Pulmonary artery endothelial cell (primary cell): ENCODE measurements at regions not wholly inside any gene's neighbourhood (a gene's known extent, or its start where the extent isn't known, plus 50 kb on each side); places are given as distances from the start of the nearest gene placed in this dataset.

Experiments used
- DNase-seq: peaks from one replicate; pipeline ENCODE4 v3.0.0-alpha.2; 2011; ENCODE audit warnings: low read depth, low spot score

GRCh38 chr22:49228431-49229037 is 599.1 kb downstream of the BRD1 start:
- DNase-seq: no peak

- DNase-seq: no peak
Observed at GRCh38 chr22:49227670-49228069, 600.0 kb downstream of the BRD1 start.

- no peak for DNase-seq
Observed at GRCh38 chr22:49226096-49226495, 601.6 kb downstream of the BRD1 start.

GRCh38 chr22:49224243-49224642 is 603.4 kb downstream of the BRD1 start:
- no peak for DNase-seq

GRCh38 chr22:49218142-49218541 is 609.5 kb downstream of the BRD1 start:
- DNase-seq: no peak

- DNase-seq: no peak
Observed at GRCh38 chr22:49216579-49216978, 611.1 kb downstream of the BRD1 start.

- DNase-seq: no peak
Observed at GRCh38 chr22:49215840-49216239, 611.8 kb downstream of the BRD1 start.

GRCh38 chr22:49214976-49215375 is 612.7 kb downstream of the BRD1 start:
- DNase-seq: no peak

GRCh38 chr22:49213731-49214352 is 613.8 kb downstream of the BRD1 start:
- DNase-seq: no peak

GRCh38 chr22:49212466-49212865 is 615.2 kb downstream of the BRD1 start:
- no peak for DNase-seq

- no peak for DNase-seq
Observed at GRCh38 chr22:49212002-49212401, 615.7 kb downstream of the BRD1 start.

- no peak for DNase-seq
Observed at GRCh38 chr22:49211176-49211575, 616.5 kb downstream of the BRD1 start.

GRCh38 chr22:49210606-49211005 is 617.1 kb downstream of the BRD1 start:
- DNase-seq: no peak

GRCh38 chr22:49209452-49210195 is 618.0 kb downstream of the BRD1 start:
- no peak for DNase-seq

GRCh38 chr22:49208768-49209252 is 618.9 kb downstream of the BRD1 start:
- no peak for DNase-seq

GRCh38 chr22:49208004-49208402 is 619.7 kb downstream of the BRD1 start:
- DNase-seq: no peak

- no peak for DNase-seq
Observed at GRCh38 chr22:49207008-49208003, 620.4 kb downstream of the BRD1 start.

- no peak for DNase-seq
Observed at GRCh38 chr22:49206281-49206680, 621.4 kb downstream of the BRD1 start.

GRCh38 chr22:49205483-49205800 is 622.2 kb downstream of the BRD1 start:
- DNase-seq: no peak

- DNase-seq: no peak
Observed at GRCh38 chr22:49204599-49205482, 622.8 kb downstream of the BRD1 start.
